CD4-positive, CD25-positive, alpha-beta regulatory T cell (primary cell): ENCODE measurements at regions not wholly inside any gene's neighbourhood (a gene's known extent, or its start where the extent isn't known, plus 50 kb on each side); places are given as distances from the start of the nearest gene placed in this dataset.
"Not testable (repeated sequence)": the region's sequence is repeated elsewhere in the genome, so short reads cannot be mapped to it uniquely, and the experiment has no call there.

Source experiments
- ATAC-seq, 2 donors: fragments of 150-1000 bp; cut with Tn5 transposase; one replicate each; pipeline ENCODE4 v1.10.0; 2021; ENCODE audit warnings: low read depth in 2 of 2, moderate number of reproducible peaks in 2 of 2, moderate library complexity in 1 of 2
- DNase-seq, 3 donors: peaks; one replicate each; pipeline versions ENCODE4 v3.0.0 to v3.0.0-alpha.2; 2012 to 2022; ENCODE audit warnings: mixed read lengths in 1 of 3
- H3K27ac ChIP-seq: one replicate; pipeline ENCODE4 v1.7.0; 2013; ENCODE audit warnings: mild to moderate bottlenecking, low read length; ENCODE audit not compliant: insufficient read depth, poor library complexity, severe bottlenecking
- H3K27me3 ChIP-seq: one replicate; pipeline ENCODE4 v1.7.0; 2013; ENCODE audit warnings: low read length; ENCODE audit not compliant: control insufficient read depth, insufficient read depth
- H3K36me3 ChIP-seq: one replicate; pipeline ENCODE4 v1.7.0; 2013; ENCODE audit warnings: mild to moderate bottlenecking, low read length, moderate library complexity; ENCODE audit not compliant: control insufficient read depth, insufficient read depth
- H3K4me1 ChIP-seq: 2 replicates; pipeline ENCODE4 v1.7.0; 2013; ENCODE audit warnings: mild to moderate bottlenecking, low read length; ENCODE audit not compliant: insufficient read depth, control insufficient read depth, poor library complexity, severe bottlenecking
- H3K4me3 ChIP-seq: one replicate; pipeline ENCODE4 v1.7.0; 2013; ENCODE audit warnings: low read depth, mild to moderate bottlenecking, low read length, moderate library complexity
- H3K9me3 ChIP-seq, 2 experiments: 1 replicate in 1 of 2; 2 replicates in 1 of 2; pipeline ENCODE4 v1.7.0; 2013; ENCODE audit warnings: low read length in 2 of 2, mild to moderate bottlenecking in 1 of 2, moderate library complexity in 1 of 2; ENCODE audit not compliant: control insufficient read depth in 2 of 2
- H3K27ac Mint-ChIP-seq, 3 donors: one replicate each; pipeline ENCODE4 v1.8.0; 2020 to 2022; ENCODE audit warnings: mild to moderate bottlenecking in 3 of 3, mixed read lengths in 3 of 3, moderate library complexity in 2 of 3
- H3K27me3 Mint-ChIP-seq: one replicate; pipeline ENCODE4 v1.8.0; 2022; ENCODE audit warnings: mild to moderate bottlenecking, mixed read lengths
- H3K36me3 Mint-ChIP-seq: one replicate; pipeline ENCODE4 v1.8.0; 2020; ENCODE audit warnings: mixed read lengths
- H3K4me1 Mint-ChIP-seq, 4 donors: one replicate each; pipeline ENCODE4 v1.8.0; 2020 to 2022; ENCODE audit warnings: mixed read lengths in 4 of 4, mild to moderate bottlenecking in 1 of 4
- H3K4me3 Mint-ChIP-seq, 4 donors: one replicate each; pipeline ENCODE4 v1.8.0; 2020 to 2022; ENCODE audit warnings: mild to moderate bottlenecking in 4 of 4, mixed read lengths in 4 of 4, moderate library complexity in 3 of 4
- H3K9me3 Mint-ChIP-seq, 7 donors: one replicate each; pipeline ENCODE4 v1.8.0; 2020 to 2022; ENCODE audit warnings: mixed read lengths in 7 of 7, mild to moderate bottlenecking in 3 of 7, moderate library complexity in 2 of 7

DNA sequence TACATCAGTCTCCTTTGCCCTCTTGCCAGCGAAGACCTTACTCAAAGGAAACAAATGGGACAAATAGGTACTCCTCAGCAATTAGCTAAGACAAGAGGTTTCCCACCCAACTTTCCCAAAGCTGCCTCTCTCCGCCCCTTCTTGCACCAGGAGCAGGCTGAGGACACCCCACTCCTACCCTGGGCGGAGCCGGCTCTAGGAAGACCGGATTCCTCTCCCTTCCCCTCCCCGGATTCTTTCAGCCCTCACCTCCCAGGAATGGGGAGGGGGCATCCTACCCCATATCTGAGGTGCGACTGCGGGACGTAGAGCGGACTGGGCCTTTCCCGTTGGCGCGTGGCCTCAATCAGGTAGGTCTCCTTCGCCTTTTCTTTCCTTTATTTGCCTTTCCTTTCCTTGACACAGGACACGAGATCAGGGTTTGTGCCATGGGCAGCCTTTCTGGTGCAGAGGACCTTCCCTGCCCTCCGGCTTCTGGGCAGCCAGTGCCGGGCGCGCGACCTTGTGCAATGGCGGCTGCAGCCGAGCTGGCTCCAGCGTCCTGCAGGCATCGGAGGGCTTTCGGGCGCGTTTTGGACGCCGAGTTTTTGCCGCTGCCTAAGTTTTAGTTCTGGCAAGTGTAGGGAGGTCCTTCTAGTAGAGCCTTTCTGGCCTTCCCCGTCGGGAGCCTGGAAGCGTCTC is 279.9 kb downstream of the PLS3 start:
- H3K27me3 ChIP-seq, H3K9me3 ChIP-seq, H3K4me3 Mint-ChIP-seq, H3K4me1 ChIP-seq, ATAC-seq, H3K9me3 Mint-ChIP-seq, H3K36me3 ChIP-seq, H3K27me3 Mint-ChIP-seq, H3K36me3 Mint-ChIP-seq, DNase-seq, H3K4me1 Mint-ChIP-seq, H3K27ac ChIP-seq, H3K27ac Mint-ChIP-seq, H3K4me3 ChIP-seq: not testable (repeated sequence)

DNA sequence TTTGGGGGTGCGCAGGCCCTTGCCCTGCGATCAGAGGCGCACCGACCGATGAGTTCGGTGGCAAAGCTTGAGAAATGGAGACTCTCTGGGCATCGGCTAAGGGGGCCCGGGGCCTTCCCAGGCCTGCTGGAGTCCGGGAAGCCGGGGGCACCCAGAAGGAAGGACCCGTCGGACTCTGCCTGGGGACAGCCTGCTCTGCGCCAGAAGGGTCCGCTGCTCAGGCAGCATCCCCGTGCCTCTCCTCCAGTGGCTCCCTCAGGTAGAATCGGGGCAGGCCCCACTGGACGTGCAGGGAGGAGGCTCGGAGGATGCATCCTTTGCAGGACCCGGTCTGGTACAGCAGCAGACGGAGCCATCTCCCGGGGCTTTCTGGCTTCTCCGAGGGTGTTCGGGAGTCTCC is 290.0 kb downstream of the PLS3 start:
- H3K36me3 Mint-ChIP-seq, H3K9me3 Mint-ChIP-seq, H3K4me1 Mint-ChIP-seq, H3K4me3 ChIP-seq, H3K9me3 ChIP-seq, ATAC-seq, H3K27ac ChIP-seq, H3K27me3 Mint-ChIP-seq, H3K4me3 Mint-ChIP-seq, H3K36me3 ChIP-seq, H3K27me3 ChIP-seq, H3K27ac Mint-ChIP-seq, DNase-seq, H3K4me1 ChIP-seq: not testable (repeated sequence)

GRCh38 chrX:115853260-115853659 is 292.3 kb downstream of the PLS3 start:
- not testable (repeated sequence) for H3K4me1 ChIP-seq, H3K36me3 ChIP-seq, ATAC-seq, H3K4me1 Mint-ChIP-seq, H3K27ac ChIP-seq, H3K4me3 Mint-ChIP-seq, H3K9me3 ChIP-seq, H3K27me3 Mint-ChIP-seq, DNase-seq, H3K36me3 Mint-ChIP-seq, H3K27me3 ChIP-seq, H3K9me3 Mint-ChIP-seq, H3K4me3 ChIP-seq, H3K27ac Mint-ChIP-seq

GRCh38 chrX:115881170-115881569 is 289.4 kb upstream of the AGTR2 start:
- not testable (repeated sequence) for H3K36me3 Mint-ChIP-seq, H3K27ac Mint-ChIP-seq, H3K36me3 ChIP-seq, H3K9me3 Mint-ChIP-seq, ATAC-seq, H3K4me1 Mint-ChIP-seq, H3K4me3 ChIP-seq, H3K27me3 Mint-ChIP-seq, H3K4me3 Mint-ChIP-seq, H3K27me3 ChIP-seq, H3K9me3 ChIP-seq, H3K27ac ChIP-seq, H3K4me1 ChIP-seq, DNase-seq

GRCh38 chrX:115884121-115884520 is 286.4 kb upstream of the AGTR2 start:
- not testable (repeated sequence) for H3K27ac ChIP-seq, DNase-seq, H3K36me3 ChIP-seq, H3K27me3 ChIP-seq, H3K4me3 ChIP-seq, H3K4me3 Mint-ChIP-seq, H3K4me1 ChIP-seq, ATAC-seq, H3K27ac Mint-ChIP-seq, H3K4me1 Mint-ChIP-seq, H3K27me3 Mint-ChIP-seq, H3K9me3 Mint-ChIP-seq, H3K9me3 ChIP-seq, H3K36me3 Mint-ChIP-seq

DNA sequence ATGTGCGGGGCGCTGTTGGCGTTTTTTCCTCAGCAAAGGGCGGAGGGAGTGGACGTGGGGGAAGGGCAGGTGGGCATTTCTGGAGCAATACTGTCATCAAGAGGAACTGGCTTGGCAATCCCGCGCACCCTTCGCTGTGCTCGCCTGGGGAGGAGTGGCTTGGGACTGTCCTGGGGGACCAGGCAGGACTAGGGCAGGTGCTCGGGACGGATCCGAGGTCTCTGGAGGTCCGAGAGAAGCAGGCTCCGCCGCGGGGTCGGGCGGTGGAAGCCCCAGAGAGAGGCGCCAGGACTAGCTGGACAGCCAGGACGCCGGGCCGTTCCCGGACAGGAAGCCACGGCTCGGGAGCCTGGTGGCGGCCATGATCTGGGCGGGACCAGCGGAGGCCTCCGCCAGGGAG is 282.5 kb upstream of the AGTR2 start:
- peak overlapping the region in 2 of 4 donors; percentile 77 to 88 for H3K4me3 Mint-ChIP-seq
- not testable (repeated sequence) for H3K4me3 ChIP-seq, ATAC-seq, H3K36me3 ChIP-seq, H3K9me3 ChIP-seq, H3K27ac ChIP-seq, H3K9me3 Mint-ChIP-seq, H3K27me3 ChIP-seq, H3K4me1 ChIP-seq, H3K36me3 Mint-ChIP-seq, H3K4me1 Mint-ChIP-seq, H3K27me3 Mint-ChIP-seq, H3K27ac Mint-ChIP-seq
- peak; percentile 1 to 45 (median 11) for DNase-seq

- not testable (repeated sequence) for DNase-seq, H3K36me3 Mint-ChIP-seq, H3K27ac ChIP-seq, H3K27ac Mint-ChIP-seq, H3K4me3 Mint-ChIP-seq, H3K4me1 Mint-ChIP-seq, H3K9me3 Mint-ChIP-seq, H3K4me3 ChIP-seq, H3K27me3 ChIP-seq, H3K36me3 ChIP-seq, H3K27me3 Mint-ChIP-seq, H3K9me3 ChIP-seq, H3K4me1 ChIP-seq, ATAC-seq
Measured at GRCh38 chrX:115888519-115888918, 282.0 kb upstream of the AGTR2 start.

DNA sequence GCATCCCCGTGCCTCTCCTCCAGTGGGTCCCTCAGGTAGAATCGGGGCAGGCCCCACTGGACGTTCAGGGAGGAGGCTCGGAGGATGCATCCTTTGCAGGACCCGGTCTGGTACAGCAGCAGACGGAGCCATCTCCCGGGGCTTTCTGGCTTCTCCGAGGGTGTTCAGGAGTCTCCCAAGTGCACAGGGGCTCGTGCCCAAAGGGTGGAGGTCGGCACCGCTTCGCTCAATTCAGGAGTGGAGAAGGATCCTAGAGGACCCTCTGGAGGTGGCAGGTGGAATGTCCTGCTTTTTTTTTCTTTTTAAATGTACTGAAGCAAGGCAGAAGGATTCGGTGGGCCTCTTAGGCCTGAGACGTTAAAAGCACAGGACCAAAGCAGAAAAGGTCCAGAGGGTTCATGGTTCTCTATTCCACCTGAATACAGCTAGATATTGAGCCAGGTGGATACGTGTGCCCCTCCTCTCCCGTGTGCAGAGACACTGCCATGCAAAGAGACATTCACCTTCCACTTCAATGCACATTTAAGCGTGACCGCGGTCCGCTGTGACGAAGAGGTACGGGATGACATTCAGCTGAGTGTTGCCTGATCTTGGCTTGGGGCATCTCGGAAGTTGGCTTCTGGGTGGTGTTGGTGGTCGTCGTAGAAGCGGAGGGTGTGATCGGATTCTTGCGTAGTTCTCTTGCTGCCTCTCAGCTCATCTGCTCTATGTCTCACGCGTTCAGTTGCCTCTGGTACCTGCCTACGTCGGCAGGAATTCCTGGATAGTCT is 281.2 kb upstream of the AGTR2 start:
- DNase-seq (no peak), ATAC-seq (no peak)
- H3K4me3 Mint-ChIP-seq: peak overlapping the region in 1 of 4 donors; percentile 46
- Histone ChIP-seq H3K36me3 (no peaks in the 10 kb centered on the region), H3K4me3 (no peak overlapping the region), H3K9me3 (no peaks in the 10 kb centered on the region), H3K27ac (no peak overlapping the region), H3K27me3 (no peaks in the 10 kb centered on the region), H3K4me1 (no peaks in the 10 kb centered on the region)
- H3K27me3 Mint-ChIP-seq: no peaks in the 10 kb centered on the region
- peaks cover 0 to 10% (median 0%) of the 10 kb centered on the region in 4 donors for H3K4me1 Mint-ChIP-seq
- no peaks in the 10 kb centered on the region for H3K36me3 Mint-ChIP-seq
- H3K9me3 Mint-ChIP-seq: peaks cover 0 to 7% (median 5%) of the 10 kb centered on the region in 7 donors
- H3K27ac Mint-ChIP-seq: no peak overlapping the region
